Panc1 (cell line): ENCODE measurements at regions not wholly inside any gene's neighbourhood (a gene's known extent, or its start where the extent isn't known, plus 50 kb on each side); places are given as distances from the start of the nearest gene placed in this dataset.

ENCODE experiments used
- ATAC-seq: fragments of 200-7000 bp; cut with Tn5 transposase; 2 replicates; pipeline ENCODE4 v1.9.1; 2020; ENCODE audit warnings: mild to moderate bottlenecking, moderate library complexity
- BruUV-seq: library from RNA; stranded (reverse); fragments of 400-500 nt; replicated peaks from 2 replicates; lab custom pipeline; 2021; lab: Mats Ljungman, UMichigan
- CTCF ChIA-PET: fragments of 300-600 bp; sonication (Branson Sonifier 250); formaldehyde crosslinking; loops from one replicate; lab custom pipeline; 2022; ENCODE audit warnings: antibody characterized with exemption; lab: Charles Lee
- POLR2A ChIA-PET: fragments of 300-600 bp; sonication (Branson Sonifier 250); formaldehyde crosslinking; loops from one replicate; lab custom pipeline; 2022; ENCODE audit warnings: antibody characterized with exemption; lab: Charles Lee
- DNase-seq: peaks from one replicate; pipeline ENCODE4 v3.0.0-alpha.2; 2010; ENCODE audit warnings: low read depth, low spot score
- H3K27ac ChIP-seq: 2 replicates; pipeline ENCODE4 v1.5.1; 2011; ENCODE audit warnings: mild to moderate bottlenecking, low read length, inconsistent platforms
- H3K27me3 ChIP-seq: fragments of 200-500 bp; sonication (Bioruptor generic); 2 replicates; pipeline ENCODE4 v1.6.0; 2014; ENCODE audit warnings: low read length, inconsistent platforms; ENCODE audit not compliant: control insufficient read depth, insufficient read depth
- H3K36me3 ChIP-seq: fragments of 200-500 bp; sonication (Bioruptor generic); 2 replicates; pipeline ENCODE4 v1.5.1; 2014; ENCODE audit warnings: inconsistent platforms, mild to moderate bottlenecking, low read length, moderate library complexity; ENCODE audit not compliant: control insufficient read depth, insufficient read depth
- H3K4me1 ChIP-seq: 2 replicates; pipeline ENCODE4 v1.5.1; 2011; ENCODE audit warnings: inconsistent platforms, mild to moderate bottlenecking, low read length, moderate library complexity; ENCODE audit not compliant: control insufficient read depth, insufficient read depth
- H3K4me3 ChIP-seq, 2 experiments: 2 replicates each; pipeline ENCODE4 v1.5.1; 2011 to 2012; ENCODE audit warnings: low read depth in 2 of 2, low read length in 2 of 2, mild to moderate bottlenecking in 2 of 2, inconsistent platforms in 1 of 2, moderate library complexity in 1 of 2
- H3K9me3 ChIP-seq: fragments of 200-500 bp; sonication (Bioruptor generic); 2 replicates; pipeline ENCODE4 v1.5.1; 2014; ENCODE audit warnings: low read depth, mild to moderate bottlenecking, inconsistent platforms, low read length, moderate library complexity; ENCODE audit not compliant: control insufficient read depth, insufficient read depth
- POLR2AphosphoS5 ChIP-seq: IDR thresholded peaks from 2 replicates; pipeline ENCODE4 v1.6.1; 2012; ENCODE audit warnings: mild to moderate bottlenecking, low read depth, low read length, moderate library complexity
- SIN3A ChIP-seq: IDR thresholded peaks from 2 replicates; pipeline ENCODE4 v1.6.1; 2012; ENCODE audit warnings: low read depth, mild to moderate bottlenecking, low read length, moderate library complexity, borderline replicate concordance; ENCODE audit not compliant: insufficient read depth
- TCF7L2 ChIP-seq: IDR thresholded peaks from 2 replicates; pipeline ENCODE4 v1.6.1; 2011; ENCODE audit warnings: mild to moderate bottlenecking, low read depth, low read length, inconsistent platforms
- in situ Hi-C: cut with HindIII; loops from 2 replicates; pipeline ENCODE4 v1.10.0; 2016; ENCODE audit warnings: low sequenced_read_pairs, low pct_unique_long_range_greater_than_20kb
- intact Hi-C: fragments of 100-400 bp; cut with micrococcal nuclease; formaldehyde crosslinking; loops from one replicate; pipeline ENCODE4 v1.10.0; 2022; ENCODE audit not compliant: unreplicated experiment
- TF ChIP-seq, protein P1 (sequence below), 2 experiments: IDR thresholded peaks; 2 replicates each; pipeline ENCODE4 v1.6.1; 2011 to 2012; ENCODE audit warnings: low read depth in 2 of 2, control low read depth in 1 of 2, low read length in 1 of 2, mild to moderate bottlenecking in 1 of 2, moderate library complexity in 1 of 2; ENCODE audit not compliant: insufficient read depth in 1 of 2
- TF ChIP-seq, protein P2 (sequence below): fragments of 450-650 bp; IDR thresholded peaks from 2 replicates; pipeline ENCODE4 v1.5.1; 2017; ENCODE audit warnings: mild to moderate bottlenecking

DNA sequence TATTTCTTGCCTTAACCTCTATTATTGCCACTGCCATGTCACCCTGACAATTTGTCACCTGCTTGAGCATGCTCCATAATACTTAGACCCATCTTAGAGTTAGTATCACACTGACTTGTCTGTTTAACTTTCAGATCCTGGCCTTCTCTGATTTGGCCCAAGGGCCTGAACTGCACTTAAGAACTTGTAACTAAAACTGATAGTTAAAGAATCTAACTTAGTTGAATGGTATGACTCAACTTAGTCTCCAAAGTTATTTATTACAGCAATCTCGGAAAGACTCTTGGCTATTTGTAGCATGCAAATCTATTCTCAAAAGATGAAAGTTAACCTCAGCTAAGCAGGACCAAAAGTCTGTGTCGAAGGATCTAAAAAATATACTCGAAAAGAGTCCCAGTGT lies 72.3 kb downstream of the IGSF1 start:
- BruUV-seq, result no TSS peak
- in situ Hi-C loops, result no loop called here
- ATAC-seq (no peak), DNase-seq (no peak)
- no peaks in the 10 kb centered on the region; the same call in 1 of the 2 replicates for H3K27me3 ChIP-seq
- H3K36me3 ChIP-seq, result no peaks in the 10 kb centered on the region
- no peak overlapping the region for H3K27ac ChIP-seq
- intact Hi-C loops, result no loop called here
- no peak overlapping the region for H3K4me3 ChIP-seq
- TF ChIP-seq, protein P1, sequence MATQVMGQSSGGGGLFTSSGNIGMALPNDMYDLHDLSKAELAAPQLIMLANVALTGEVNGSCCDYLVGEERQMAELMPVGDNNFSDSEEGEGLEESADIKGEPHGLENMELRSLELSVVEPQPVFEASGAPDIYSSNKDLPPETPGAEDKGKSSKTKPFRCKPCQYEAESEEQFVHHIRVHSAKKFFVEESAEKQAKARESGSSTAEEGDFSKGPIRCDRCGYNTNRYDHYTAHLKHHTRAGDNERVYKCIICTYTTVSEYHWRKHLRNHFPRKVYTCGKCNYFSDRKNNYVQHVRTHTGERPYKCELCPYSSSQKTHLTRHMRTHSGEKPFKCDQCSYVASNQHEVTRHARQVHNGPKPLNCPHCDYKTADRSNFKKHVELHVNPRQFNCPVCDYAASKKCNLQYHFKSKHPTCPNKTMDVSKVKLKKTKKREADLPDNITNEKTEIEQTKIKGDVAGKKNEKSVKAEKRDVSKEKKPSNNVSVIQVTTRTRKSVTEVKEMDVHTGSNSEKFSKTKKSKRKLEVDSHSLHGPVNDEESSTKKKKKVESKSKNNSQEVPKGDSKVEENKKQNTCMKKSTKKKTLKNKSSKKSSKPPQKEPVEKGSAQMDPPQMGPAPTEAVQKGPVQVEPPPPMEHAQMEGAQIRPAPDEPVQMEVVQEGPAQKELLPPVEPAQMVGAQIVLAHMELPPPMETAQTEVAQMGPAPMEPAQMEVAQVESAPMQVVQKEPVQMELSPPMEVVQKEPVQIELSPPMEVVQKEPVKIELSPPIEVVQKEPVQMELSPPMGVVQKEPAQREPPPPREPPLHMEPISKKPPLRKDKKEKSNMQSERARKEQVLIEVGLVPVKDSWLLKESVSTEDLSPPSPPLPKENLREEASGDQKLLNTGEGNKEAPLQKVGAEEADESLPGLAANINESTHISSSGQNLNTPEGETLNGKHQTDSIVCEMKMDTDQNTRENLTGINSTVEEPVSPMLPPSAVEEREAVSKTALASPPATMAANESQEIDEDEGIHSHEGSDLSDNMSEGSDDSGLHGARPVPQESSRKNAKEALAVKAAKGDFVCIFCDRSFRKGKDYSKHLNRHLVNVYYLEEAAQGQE (IDR thresholded peaks at IDR 0.05; ENCODE audit: insufficient read depth in 1 of 2, low read depth in 2 of 2, low read length in 1 of 2), result no peak
- no peak for TF ChIP-seq TCF7L2
- TF ChIP-seq, protein P2, sequence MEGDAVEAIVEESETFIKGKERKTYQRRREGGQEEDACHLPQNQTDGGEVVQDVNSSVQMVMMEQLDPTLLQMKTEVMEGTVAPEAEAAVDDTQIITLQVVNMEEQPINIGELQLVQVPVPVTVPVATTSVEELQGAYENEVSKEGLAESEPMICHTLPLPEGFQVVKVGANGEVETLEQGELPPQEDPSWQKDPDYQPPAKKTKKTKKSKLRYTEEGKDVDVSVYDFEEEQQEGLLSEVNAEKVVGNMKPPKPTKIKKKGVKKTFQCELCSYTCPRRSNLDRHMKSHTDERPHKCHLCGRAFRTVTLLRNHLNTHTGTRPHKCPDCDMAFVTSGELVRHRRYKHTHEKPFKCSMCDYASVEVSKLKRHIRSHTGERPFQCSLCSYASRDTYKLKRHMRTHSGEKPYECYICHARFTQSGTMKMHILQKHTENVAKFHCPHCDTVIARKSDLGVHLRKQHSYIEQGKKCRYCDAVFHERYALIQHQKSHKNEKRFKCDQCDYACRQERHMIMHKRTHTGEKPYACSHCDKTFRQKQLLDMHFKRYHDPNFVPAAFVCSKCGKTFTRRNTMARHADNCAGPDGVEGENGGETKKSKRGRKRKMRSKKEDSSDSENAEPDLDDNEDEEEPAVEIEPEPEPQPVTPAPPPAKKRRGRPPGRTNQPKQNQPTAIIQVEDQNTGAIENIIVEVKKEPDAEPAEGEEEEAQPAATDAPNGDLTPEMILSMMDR, result no peak
- TF ChIP-seq SIN3A, result no peak
- no peak for TF ChIP-seq POLR2AphosphoS5
- H3K9me3 ChIP-seq, result no peaks in the 10 kb centered on the region
- CTCF ChIA-PET, result no interaction called here
- POLR2A ChIA-PET, result no interaction called here
- H3K4me1 ChIP-seq, result no peaks in the 10 kb centered on the region

DNA sequence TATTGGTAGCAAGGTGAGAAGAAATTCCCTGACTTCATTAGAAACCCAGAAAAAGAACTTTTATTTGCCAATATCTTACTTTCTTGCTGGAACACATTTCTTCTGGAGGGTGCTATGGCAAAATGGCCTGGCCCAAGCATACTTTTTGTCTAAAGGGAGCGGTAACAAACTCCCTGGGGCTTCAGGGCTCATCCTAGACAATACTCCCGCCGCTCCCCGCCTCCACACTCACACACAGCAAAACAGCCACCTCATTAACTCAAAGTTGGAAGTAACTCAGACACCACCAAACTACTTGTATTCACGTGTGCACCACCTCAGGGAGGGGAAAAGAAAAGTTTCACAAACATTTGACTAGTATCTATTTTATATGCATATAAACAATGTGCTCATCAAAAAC lies 75.7 kb downstream of the IGSF1 start:
- POLR2A ChIA-PET, result no interaction called here
- TF ChIP-seq POLR2AphosphoS5 (no peak), TCF7L2 (no peak), SIN3A (no peak)
- TF ChIP-seq, protein P2, result no peak
- TF ChIP-seq, protein P1 (IDR thresholded peaks at IDR 0.05; ENCODE audit: insufficient read depth in 1 of 2, low read depth in 2 of 2, low read length in 1 of 2), result no peak
- DNase-seq (no peak), ATAC-seq (no peak)
- no peaks in the 10 kb centered on the region for H3K27me3 ChIP-seq
- in situ Hi-C loops (no loop called here), intact Hi-C loops (no loop called here)
- H3K4me1 ChIP-seq, result no peaks in the 10 kb centered on the region
- no TSS peak for BruUV-seq
- H3K9me3 ChIP-seq, result no peaks in the 10 kb centered on the region
- H3K4me3 ChIP-seq, result no peak overlapping the region
- H3K27ac ChIP-seq, result no peak overlapping the region
- H3K36me3 ChIP-seq, result no peaks in the 10 kb centered on the region
- CTCF ChIA-PET, result no interaction called here
